ENCODE measurements at regions not wholly inside any gene's neighbourhood (a gene's known extent, or its start where the extent isn't known, plus 50 kb on each side); places are given as distances from the start of the nearest gene placed in this dataset.

DNA sequence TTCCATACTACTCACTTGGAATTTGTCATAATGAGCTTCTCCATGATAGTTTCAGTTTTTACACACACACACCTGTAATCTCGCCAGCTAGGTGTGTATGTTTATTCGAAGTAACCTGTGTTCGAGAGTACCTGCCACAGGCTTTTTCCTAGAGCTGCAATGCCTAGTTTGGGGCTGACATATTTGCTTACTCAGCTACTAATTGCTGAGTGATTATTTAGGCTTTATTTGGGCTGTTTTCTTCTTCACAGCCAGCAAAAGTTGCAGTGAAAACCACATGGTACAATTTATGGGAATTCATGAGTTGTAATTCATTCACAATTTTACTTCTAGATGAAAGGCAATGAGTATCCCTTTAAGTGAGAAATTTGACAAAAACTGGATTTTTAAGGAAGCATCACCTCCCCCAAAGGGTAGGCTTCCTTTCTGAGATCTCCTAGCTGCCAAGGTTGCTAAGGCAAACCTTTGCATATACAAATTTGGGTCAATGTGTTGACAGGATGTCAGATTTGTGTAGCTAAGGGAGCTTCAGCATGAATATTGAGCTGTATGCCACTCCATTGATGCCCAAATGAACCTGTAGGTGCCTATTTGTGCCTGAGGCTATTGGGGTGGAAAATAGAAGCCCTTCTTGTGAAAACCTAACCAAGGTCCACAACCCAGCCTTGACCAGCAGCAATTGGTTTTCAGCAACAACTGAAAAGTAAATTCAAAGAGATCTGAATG, 108.7 kb upstream of the OTX2 start:
- Histone ChIP-seq H3K9me3 (ENCODE audit: insufficient read depth, low read length, severe bottlenecking) (no peaks in the 10 kb centered on the region), H3K4me1 (ENCODE audit: insufficient read depth, low read length) (no peaks in the 10 kb centered on the region), H3K79me2 (ENCODE audit: insufficient read depth, low read length) (no peaks in the 10 kb centered on the region), H3K27me3 (ENCODE audit: insufficient read depth, low read length, poor library complexity) (no peaks in the 10 kb centered on the region), H4K20me1 (ENCODE audit: insufficient read depth, low read length) (no peaks in the 10 kb centered on the region), H3K27ac (ENCODE audit: low read length) (no peak overlapping the region), H3K36me3 (ENCODE audit: insufficient read depth, low read length) (no peaks in the 10 kb centered on the region), H3K4me2 (ENCODE audit: insufficient read depth, low read length) (no peak overlapping the region), H3K9ac (ENCODE audit: low read depth, low read length) (no peak overlapping the region), H2AFZ (ENCODE audit: low read depth, low read length) (no peak overlapping the region), H3K4me3 (ENCODE audit: low read depth in 1 of 2, low read length in 2 of 2) (no peak overlapping the region)
- no peak for DNase-seq
- TF ChIP-seq, protein P1, sequence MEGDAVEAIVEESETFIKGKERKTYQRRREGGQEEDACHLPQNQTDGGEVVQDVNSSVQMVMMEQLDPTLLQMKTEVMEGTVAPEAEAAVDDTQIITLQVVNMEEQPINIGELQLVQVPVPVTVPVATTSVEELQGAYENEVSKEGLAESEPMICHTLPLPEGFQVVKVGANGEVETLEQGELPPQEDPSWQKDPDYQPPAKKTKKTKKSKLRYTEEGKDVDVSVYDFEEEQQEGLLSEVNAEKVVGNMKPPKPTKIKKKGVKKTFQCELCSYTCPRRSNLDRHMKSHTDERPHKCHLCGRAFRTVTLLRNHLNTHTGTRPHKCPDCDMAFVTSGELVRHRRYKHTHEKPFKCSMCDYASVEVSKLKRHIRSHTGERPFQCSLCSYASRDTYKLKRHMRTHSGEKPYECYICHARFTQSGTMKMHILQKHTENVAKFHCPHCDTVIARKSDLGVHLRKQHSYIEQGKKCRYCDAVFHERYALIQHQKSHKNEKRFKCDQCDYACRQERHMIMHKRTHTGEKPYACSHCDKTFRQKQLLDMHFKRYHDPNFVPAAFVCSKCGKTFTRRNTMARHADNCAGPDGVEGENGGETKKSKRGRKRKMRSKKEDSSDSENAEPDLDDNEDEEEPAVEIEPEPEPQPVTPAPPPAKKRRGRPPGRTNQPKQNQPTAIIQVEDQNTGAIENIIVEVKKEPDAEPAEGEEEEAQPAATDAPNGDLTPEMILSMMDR (IDR thresholded peaks at IDR 0.05; ENCODE audit: borderline replicate concordance, extremely low read depth, low read length, poor library complexity, severe bottlenecking) = no peak
- no peak for TF ChIP-seq EZH2 (IDR thresholded peaks at IDR 0.05; ENCODE audit: borderline replicate concordance, low read depth, low read length, severe bottlenecking)
- ATAC-seq (ENCODE audit: insufficient read depth, low read depth) = no peak

- Histone ChIP-seq H3K4me1 (ENCODE audit: insufficient read depth, low read length) (no peaks in the 10 kb centered on the region), H3K27ac (ENCODE audit: low read length) (no peak overlapping the region), H3K4me2 (ENCODE audit: insufficient read depth, low read length) (no peak overlapping the region), H3K4me3 (ENCODE audit: low read depth in 1 of 2, low read length in 2 of 2) (no peak overlapping the region), H3K36me3 (ENCODE audit: insufficient read depth, low read length) (no peaks in the 10 kb centered on the region), H3K9ac (ENCODE audit: low read depth, low read length) (no peak overlapping the region), H3K27me3 (ENCODE audit: insufficient read depth, low read length, poor library complexity) (peaks cover 33% of the 10 kb centered on the region), H3K79me2 (ENCODE audit: insufficient read depth, low read length) (no peaks in the 10 kb centered on the region), H2AFZ (ENCODE audit: low read depth, low read length) (no peak overlapping the region), H3K9me3 (ENCODE audit: insufficient read depth, low read length, severe bottlenecking) (no peaks in the 10 kb centered on the region), H4K20me1 (ENCODE audit: insufficient read depth, low read length) (no peaks in the 10 kb centered on the region)
- no peak for ATAC-seq (ENCODE audit: insufficient read depth, low read depth)
- no peak for DNase-seq
- no peak for TF ChIP-seq EZH2 (IDR thresholded peaks at IDR 0.05; ENCODE audit: borderline replicate concordance, low read depth, low read length, severe bottlenecking)
- TF ChIP-seq, protein P1 (IDR thresholded peaks at IDR 0.05; ENCODE audit: borderline replicate concordance, extremely low read depth, low read length, poor library complexity, severe bottlenecking) = no peak
These were observed 95.0 kb upstream of the OTX2 start for GRCh38 chr14:56905282-56905681.

GRCh38 chr14:56903304-56903969, 93.2 kb upstream of the OTX2 start:
- H3K27me3 ChIP-seq (ENCODE audit: insufficient read depth, low read length, poor library complexity) = peaks cover 37% of the 10 kb centered on the region

More at GRCh38 chr14:56903304-56903969, 93.2 kb upstream of the OTX2 start:
- no peak overlapping the region for H3K4me3 ChIP-seq (ENCODE audit: low read depth in 1 of 2, low read length in 2 of 2)
- no peak overlapping the region for H2AFZ ChIP-seq (ENCODE audit: low read depth, low read length)
- ATAC-seq (ENCODE audit: insufficient read depth, low read depth) = no peak
- H3K4me1 ChIP-seq (ENCODE audit: insufficient read depth, low read length) = no peaks in the 10 kb centered on the region
- no peak overlapping the region for H3K4me2 ChIP-seq (ENCODE audit: insufficient read depth, low read length)
- no peak for DNase-seq
- no peaks in the 10 kb centered on the region for H3K79me2 ChIP-seq (ENCODE audit: insufficient read depth, low read length)
- H4K20me1 ChIP-seq (ENCODE audit: insufficient read depth, low read length) = no peaks in the 10 kb centered on the region
- H3K9me3 ChIP-seq (ENCODE audit: insufficient read depth, low read length, severe bottlenecking) = no peaks in the 10 kb centered on the region
- H3K9ac ChIP-seq (ENCODE audit: low read depth, low read length) = no peak overlapping the region
- TF ChIP-seq EZH2 (IDR thresholded peaks at IDR 0.05; ENCODE audit: borderline replicate concordance, low read depth, low read length, severe bottlenecking) = no peak
- TF ChIP-seq, protein P1 (IDR thresholded peaks at IDR 0.05; ENCODE audit: borderline replicate concordance, extremely low read depth, low read length, poor library complexity, severe bottlenecking) = no peak
- H3K36me3 ChIP-seq (ENCODE audit: insufficient read depth, low read length) = no peaks in the 10 kb centered on the region
- no peak overlapping the region for H3K27ac ChIP-seq (ENCODE audit: low read length)

All from DND-41 (cell line).